ENCODE measurements at regions not wholly inside any gene's neighbourhood (a gene's known extent, or its start where the extent isn't known, plus 50 kb on each side); places are given as distances from the start of the nearest gene placed in this dataset.

- Histone ChIP-seq H3K4me2 (ENCODE audit: insufficient read depth in 1 of 2, low read depth in 2 of 2, low read length in 2 of 2) (no peak overlapping the region), H3K23me2 (ENCODE audit: low read depth, low read length) (no peaks in the 10 kb centered on the region), H3K36me3 (ENCODE audit: control insufficient read depth in 2 of 4, insufficient read depth in 4 of 4, low read length in 3 of 4) (peaks cover 0 to 4% (median 0%) of the 10 kb centered on the region in 4 experiments; a peak in 2 of 8 replicates), H2BK20ac (ENCODE audit: low read length) (no peak overlapping the region), H2BK15ac (ENCODE audit: low read length) (no peak overlapping the region), H3K4me1 (replicated peaks in 1 of 4; ENCODE audit: control insufficient read depth in 3 of 4, insufficient read depth in 4 of 4, low read length in 3 of 4) (peaks cover 0 to 24% (median 16%) of the 10 kb centered on the region in 4 experiments), H2AK5ac (ENCODE audit: low read depth, low read length) (no peak overlapping the region), H2BK120ac (replicated peaks; ENCODE audit: low read depth, low read length) (no peak overlapping the region), H3K18ac (ENCODE audit: extremely low read depth, low read length) (no peak overlapping the region), H3K23ac (ENCODE audit: insufficient read length) (no peak overlapping the region), H3K27me3 (replicated peaks in 1 of 4; ENCODE audit: control insufficient read depth in 3 of 4, extremely low read depth in 1 of 4, insufficient read depth in 3 of 4, low read length in 3 of 4) (no peaks in the 10 kb centered on the region), H3K56ac (replicated peaks; ENCODE audit: insufficient read length, low read depth, low read length) (no peak overlapping the region), H4K8ac (ENCODE audit: extremely low read depth, insufficient read depth, low read length) (no peak overlapping the region), H2BK5ac (ENCODE audit: low read depth, low read length) (no peak overlapping the region), H3K4ac (replicated peaks; ENCODE audit: insufficient read length, low read depth, low read length) (no peak overlapping the region), H3K79me1 (ENCODE audit: low read depth, low read length) (no peaks in the 10 kb centered on the region), H4K5ac (ENCODE audit: insufficient read length, low read depth, low read length) (no peak overlapping the region), H3K9ac (replicated peaks in 1 of 4; ENCODE audit: extremely low read depth in 1 of 4, low read depth in 3 of 4, low read length in 3 of 4) (no peak overlapping the region; a peak in 1 of 7 replicates), H3K79me2 (ENCODE audit: control insufficient read depth in 1 of 2, insufficient read depth in 2 of 2, low read length in 2 of 2) (no peaks in the 10 kb centered on the region), H4K91ac (replicated peaks; ENCODE audit: insufficient read length, low read length) (no peak overlapping the region), H3K27ac (ENCODE audit: low read depth, low read length) (no peak overlapping the region), H4K20me1 (replicated peaks in 1 of 2; ENCODE audit: control insufficient read depth in 1 of 2, insufficient read depth in 2 of 2, low read length in 2 of 2) (no peaks in the 10 kb centered on the region), H2AFZ (ENCODE audit: low read length) (no peak overlapping the region), H3K4me3 (ENCODE audit: extremely low read depth in 1 of 4, insufficient read depth in 2 of 4, low read depth in 3 of 4, low read length in 4 of 4) (no peak overlapping the region), H2BK12ac (ENCODE audit: low read depth, low read length) (no peak overlapping the region), H3K14ac (ENCODE audit: insufficient read length) (no peak overlapping the region), H3K9me3 (ENCODE audit: insufficient read depth in 2 of 2, low read depth in 1 of 2, low read length in 1 of 2) (no peaks in the 10 kb centered on the region)
- FAIRE-seq (no peak), DNase-seq (ENCODE audit: low read depth in 1 of 2, low spot score in 2 of 2) (no peak)
- ChIA-PET CTCF (ENCODE audit: partially characterized antibody) (interaction anchor here (0.7 kb wide), 1 partner anchor 96 kb away, joined by 6 read pairs; no protein-coding TSS in a partner anchor), POLR2A (ENCODE audit: partially characterized antibody) (no interaction called here)
- TF ChIP-seq JUND (IDR thresholded peaks at IDR 0.05; ENCODE audit: low read length): no peak
- TF ChIP-seq GABPA (IDR thresholded peaks at IDR 0.05; ENCODE audit: borderline replicate concordance, insufficient read depth, low read length): no peak
- TF ChIP-seq CHD2 (IDR thresholded peaks at IDR 0.05; ENCODE audit: low read length): no peak
- TF ChIP-seq SIRT6 (IDR thresholded peaks at IDR 0.05; ENCODE audit: low read length): no peak
- TF ChIP-seq HDAC2 (IDR thresholded peaks at IDR 0.05; ENCODE audit: borderline replicate concordance in 1 of 2, low read depth in 2 of 2, low read length in 2 of 2): no peak
- no peak for TF ChIP-seq TEAD4 (IDR thresholded peaks at IDR 0.05; ENCODE audit: low read depth, low read length)
- no peak for TF ChIP-seq RBBP5 (IDR thresholded peaks at IDR 0.05; ENCODE audit: borderline replicate concordance, low read depth, low read length)
- no peak for TF ChIP-seq CREB1 (IDR thresholded peaks at IDR 0.05)
- TF ChIP-seq TAF7 (optimal IDR thresholded peaks at IDR 0.05; ENCODE audit: borderline replicate concordance, low read depth, low read length): no peak
- no peak for TF ChIP-seq TBP (IDR thresholded peaks at IDR 0.05; ENCODE audit: low read depth, low read length)
- TF ChIP-seq SP1 (IDR thresholded peaks at IDR 0.05; ENCODE audit: low read depth, low read length): no peak
- TF ChIP-seq ATF2 (IDR thresholded peaks at IDR 0.05; ENCODE audit: low read length): no peak
- TF ChIP-seq YY1 (IDR thresholded peaks at IDR 0.05; ENCODE audit: low read depth, low read length): no peak
- no peak for TF ChIP-seq TCF12 (IDR thresholded peaks at IDR 0.05; ENCODE audit: low read depth, low read length)
- TF ChIP-seq EGR1 (IDR thresholded peaks at IDR 0.05; ENCODE audit: borderline replicate concordance, low read depth, low read length): no peak
Measured at GRCh38 chr6:68043122-68043398, 592.0 kb upstream of the ADGRB3 start.

Measured in H1 (cell line).